K562 (cell line): ENCODE measurements at regions not wholly inside any gene's neighbourhood (a gene's known extent, or its start where the extent isn't known, plus 50 kb on each side); places are given as distances from the start of the nearest gene placed in this dataset.

Source experiments
- CTCF ChIP-seq, 3 experiments: IDR thresholded peaks in 2 of 3; conservative IDR thresholded peaks in 1 of 3; 2 replicates each; pipeline ENCODE4 v1.5.1; 2011 to 2012; ENCODE audit warnings: low read length in 3 of 3, mild to moderate bottlenecking in 3 of 3, control low read depth in 2 of 3, improper control_type of control experiment in 1 of 3, inconsistent platforms in 1 of 3, low read depth in 1 of 3, mixed read lengths in 1 of 3, moderate library complexity in 1 of 3; ENCODE audit not compliant: insufficient read depth in 2 of 3
- RAD21 ChIP-seq, 2 experiments: fragments of 250-450 bp in 1 of 2; fragments of 450-650 bp in 1 of 2; sonication (Bioruptor Pico) in 1 of 2; formaldehyde crosslinking in 1 of 2; IDR thresholded peaks in 1 of 2; conservative IDR thresholded peaks in 1 of 2; 2 replicates each; pipeline versions ENCODE4 v1.4.0 to v1.8.0; 2020 to 2022; ENCODE audit warnings: mild to moderate bottlenecking in 2 of 2, moderate library complexity in 1 of 2
- RBBP5 ChIP-seq: fragments of 200-600 bp; sonication (generic); IDR thresholded peaks from 2 replicates; pipeline ENCODE4 v1.6.1; 2012; ENCODE audit warnings: borderline replicate concordance, mild to moderate bottlenecking, low read length, control low read depth, inconsistent platforms; ENCODE audit not compliant: insufficient read depth, poor library complexity, severe bottlenecking
- RBM15 ChIP-seq: fragments of 200-400 bp; formaldehyde crosslinking; IDR thresholded peaks from 2 replicates; pipeline ENCODE4 v1.6.1; 2018; ENCODE audit warnings: mild to moderate bottlenecking, low read length, moderate library complexity; ENCODE audit not compliant: insufficient read depth
- THRB ChIP-seq: fragments of 450-650 bp; formaldehyde crosslinking; conservative IDR thresholded peaks from 2 replicates; pipeline ENCODE4 v1.4.0; 2022; ENCODE audit warnings: mild to moderate bottlenecking, missing genetic modification characterization
- TOE1 ChIP-seq, 2 experiments: fragments of 450-650 bp in 1 of 2; sonication (generic) in 1 of 2; formaldehyde crosslinking in 1 of 2; IDR thresholded peaks; 2 replicates each; pipeline versions ENCODE4 v1.7.1 to v1.8.0; 2016 to 2022; ENCODE audit warnings: borderline replicate concordance in 2 of 2, mild to moderate bottlenecking in 2 of 2, antibody characterized with exemption in 1 of 2, inconsistent platforms in 1 of 2, low read depth in 1 of 2, missing genetic modification reagents in 1 of 2, moderate library complexity in 1 of 2
- ZBTB7A ChIP-seq: IDR thresholded peaks from 2 replicates; pipeline ENCODE4 v1.6.1; 2011; ENCODE audit warnings: low read depth, mild to moderate bottlenecking, low read length, moderate library complexity, borderline replicate concordance; ENCODE audit not compliant: control insufficient read depth
- ZNF780A ChIP-seq: fragments of 250-450 bp; sonication (Bioruptor Pico); IDR thresholded peaks from 2 replicates; pipeline ENCODE4 v1.5.0; 2021; ENCODE audit warnings: mild to moderate bottlenecking
- TF ChIP-seq, protein P1 (sequence below): sonication (generic); formaldehyde crosslinking; IDR thresholded peaks from 2 replicates; pipeline ENCODE4 v1.5.0; 2020; ENCODE audit warnings: missing genetic modification reagents
- TF ChIP-seq, protein P2 (sequence below): fragments of 150-350 bp; conservative IDR thresholded peaks from 2 replicates; pipeline ENCODE4 v1.6.1; 2014; ENCODE audit warnings: low read length
- TF ChIP-seq, protein P3 (sequence below): sonication (generic); formaldehyde crosslinking; IDR thresholded peaks from 2 replicates; pipeline ENCODE4 v1.9.0; 2022; ENCODE audit warnings: mild to moderate bottlenecking, missing genetic modification reagents

DNA sequence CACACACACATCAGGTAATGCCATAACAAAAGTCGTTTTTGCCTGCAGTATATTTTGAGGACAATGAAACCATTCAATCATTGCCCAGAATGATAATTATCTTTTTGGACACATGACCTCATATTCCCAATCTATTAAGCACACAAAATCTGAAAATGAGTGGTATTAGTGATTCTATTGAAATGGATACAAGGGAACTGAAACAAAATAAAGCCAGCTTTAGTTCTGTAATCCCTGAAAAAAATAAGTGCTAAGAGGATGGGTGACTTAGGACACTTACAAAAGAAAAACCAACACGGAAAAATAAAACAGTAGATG is 128.3 kb upstream of the MAF start:
- no peak for TF ChIP-seq THRB (CRISPR knock-in tag)
- TF ChIP-seq ZBTB7A, result no peak
- no peak for TF ChIP-seq RBM15
- no peak for TF ChIP-seq CTCF (IDR thresholded peaks at IDR 0.05 in 2 of 3, conservative IDR thresholded peaks at IDR 0.05 in 1 of 3; ENCODE audit: insufficient read depth in 2 of 3, low read depth in 1 of 3, low read length in 3 of 3)
- no peak for TF ChIP-seq TOE1 (IDR thresholded peaks at IDR 0.05; ENCODE audit: borderline replicate concordance)
- no peak for TF ChIP-seq TOE1 (CRISPR knock-in tag; IDR thresholded peaks at IDR 0.05; ENCODE audit: borderline replicate concordance, low read depth)
- TF ChIP-seq, protein P1, sequence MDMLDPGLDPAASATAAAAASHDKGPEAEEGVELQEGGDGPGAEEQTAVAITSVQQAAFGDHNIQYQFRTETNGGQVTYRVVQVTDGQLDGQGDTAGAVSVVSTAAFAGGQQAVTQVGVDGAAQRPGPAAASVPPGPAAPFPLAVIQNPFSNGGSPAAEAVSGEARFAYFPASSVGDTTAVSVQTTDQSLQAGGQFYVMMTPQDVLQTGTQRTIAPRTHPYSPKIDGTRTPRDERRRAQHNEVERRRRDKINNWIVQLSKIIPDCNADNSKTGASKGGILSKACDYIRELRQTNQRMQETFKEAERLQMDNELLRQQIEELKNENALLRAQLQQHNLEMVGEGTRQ, result no peak
- TF ChIP-seq, protein P2, sequence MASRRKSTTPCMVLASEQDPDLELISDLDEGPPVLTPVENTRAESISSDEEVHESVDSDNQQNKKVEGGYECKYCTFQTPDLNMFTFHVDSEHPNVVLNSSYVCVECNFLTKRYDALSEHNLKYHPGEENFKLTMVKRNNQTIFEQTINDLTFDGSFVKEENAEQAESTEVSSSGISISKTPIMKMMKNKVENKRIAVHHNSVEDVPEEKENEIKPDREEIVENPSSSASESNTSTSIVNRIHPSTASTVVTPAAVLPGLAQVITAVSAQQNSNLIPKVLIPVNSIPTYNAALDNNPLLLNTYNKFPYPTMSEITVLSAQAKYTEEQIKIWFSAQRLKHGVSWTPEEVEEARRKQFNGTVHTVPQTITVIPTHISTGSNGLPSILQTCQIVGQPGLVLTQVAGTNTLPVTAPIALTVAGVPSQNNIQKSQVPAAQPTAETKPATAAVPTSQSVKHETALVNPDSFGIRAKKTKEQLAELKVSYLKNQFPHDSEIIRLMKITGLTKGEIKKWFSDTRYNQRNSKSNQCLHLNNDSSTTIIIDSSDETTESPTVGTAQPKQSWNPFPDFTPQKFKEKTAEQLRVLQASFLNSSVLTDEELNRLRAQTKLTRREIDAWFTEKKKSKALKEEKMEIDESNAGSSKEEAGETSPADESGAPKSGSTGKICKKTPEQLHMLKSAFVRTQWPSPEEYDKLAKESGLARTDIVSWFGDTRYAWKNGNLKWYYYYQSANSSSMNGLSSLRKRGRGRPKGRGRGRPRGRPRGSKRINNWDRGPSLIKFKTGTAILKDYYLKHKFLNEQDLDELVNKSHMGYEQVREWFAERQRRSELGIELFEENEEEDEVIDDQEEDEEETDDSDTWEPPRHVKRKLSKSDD, result no peak
- TF ChIP-seq RAD21 (CRISPR knock-in tag; conservative IDR thresholded peaks at IDR 0.05 in 1 of 2, IDR thresholded peaks at IDR 0.05 in 1 of 2), result no peak
- TF ChIP-seq, protein P3, sequence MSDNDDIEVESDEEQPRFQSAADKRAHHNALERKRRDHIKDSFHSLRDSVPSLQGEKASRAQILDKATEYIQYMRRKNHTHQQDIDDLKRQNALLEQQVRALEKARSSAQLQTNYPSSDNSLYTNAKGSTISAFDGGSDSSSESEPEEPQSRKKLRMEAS (CRISPR knock-in tag), result no peak
- TF ChIP-seq ZNF780A, result no peak
- no peak for TF ChIP-seq RBBP5
